Breast epithelium (tissue), 4 donors: ENCODE measurements at regions not wholly inside any gene's neighbourhood (a gene's known extent, or its start where the extent isn't known, plus 50 kb on each side); places are given as distances from the start of the nearest gene placed in this dataset.
"Not testable (repeated sequence)": the region's sequence is repeated elsewhere in the genome, so short reads cannot be mapped to it uniquely, and the experiment has no call there.

Experiments used
- DNase-seq, 2 donors: peaks; one replicate each; pipeline ENCODE4 v3.0.0-alpha.2; 2019; ENCODE audit warnings: low spot score in 2 of 2
- H3K27ac ChIP-seq, 2 donors: fragments of 200-600 bp; sonication (generic) in 1 of 2; one replicate each; pipeline ENCODE4 v1.5.1; 2016 to 2019; ENCODE audit warnings: mild to moderate bottlenecking in 1 of 2
- H3K27me3 ChIP-seq, 2 donors: fragments of 200-600 bp; sonication (generic) in 1 of 2; one replicate each; pipeline versions ENCODE4 v1.5.1 to v1.6.0; 2017 to 2019; ENCODE audit warnings: control low read depth in 1 of 2, mild to moderate bottlenecking in 1 of 2
- H3K36me3 ChIP-seq: fragments of 200-600 bp; one replicate; pipeline ENCODE4 v1.5.1; 2019
- H3K4me1 ChIP-seq, 2 donors: fragments of 200-600 bp; sonication (generic); one replicate each; pipeline ENCODE4 v1.5.1; 2016 to 2019; ENCODE audit warnings: control low read depth in 1 of 2
- H3K4me3 ChIP-seq, 3 donors: fragments of 200-600 bp; sonication (generic); 1 replicate in 2 of 3; 2 replicates in 1 of 3; pipeline ENCODE4 v1.5.1; 2016 to 2019; ENCODE audit warnings: mild to moderate bottlenecking in 3 of 3, moderate library complexity in 2 of 3
- H3K9me3 ChIP-seq, 2 donors: fragments of 200-600 bp; sonication (generic) in 1 of 2; one replicate each; pipeline ENCODE4 v1.5.1; 2016 to 2019; ENCODE audit warnings: control low read depth in 1 of 2
- intact Hi-C: fragments of 100-400 bp; cut with DNase I; formaldehyde crosslinking; loops from one replicate; pipeline ENCODE4 v1.15.1; 2023; ENCODE audit warnings: low total_unique reads

DNA sequence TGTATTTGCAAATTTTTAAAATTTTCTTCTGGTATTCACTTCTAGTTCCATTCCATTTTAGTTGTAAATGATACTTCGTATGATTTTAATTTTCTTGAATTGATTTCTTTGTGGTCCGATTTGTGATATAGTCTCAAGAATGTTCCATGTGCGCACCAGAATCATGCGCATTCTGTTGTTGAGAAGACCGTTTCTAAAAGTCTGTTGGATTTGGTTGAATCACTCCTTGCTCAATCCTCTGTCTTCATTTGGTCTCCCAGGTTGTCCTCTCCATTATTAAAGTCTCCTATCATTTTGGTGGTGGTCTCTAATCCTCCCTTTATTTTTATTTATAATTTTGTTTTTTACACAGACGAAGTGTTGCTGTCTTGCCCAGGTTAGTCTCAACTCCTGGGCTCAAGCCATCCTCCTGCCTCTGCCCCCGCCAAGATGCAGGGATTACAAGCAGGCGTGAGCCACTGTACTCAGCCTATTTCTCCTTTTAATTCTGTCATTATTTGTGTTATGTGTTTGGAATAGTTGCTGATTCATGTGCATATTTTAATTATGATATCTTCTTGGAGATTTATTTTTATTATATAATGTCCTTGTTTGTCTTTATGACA, 1490.8 kb downstream of the FOXD4L5 start:
- H3K27ac ChIP-seq, H3K4me1 ChIP-seq, DNase-seq, H3K27me3 ChIP-seq, H3K4me3 ChIP-seq, H3K36me3 ChIP-seq, intact Hi-C loops: not testable (repeated sequence)
- peaks cover 0 to 12% of the 10 kb centered on the region in 2 donors for H3K9me3 ChIP-seq

DNA sequence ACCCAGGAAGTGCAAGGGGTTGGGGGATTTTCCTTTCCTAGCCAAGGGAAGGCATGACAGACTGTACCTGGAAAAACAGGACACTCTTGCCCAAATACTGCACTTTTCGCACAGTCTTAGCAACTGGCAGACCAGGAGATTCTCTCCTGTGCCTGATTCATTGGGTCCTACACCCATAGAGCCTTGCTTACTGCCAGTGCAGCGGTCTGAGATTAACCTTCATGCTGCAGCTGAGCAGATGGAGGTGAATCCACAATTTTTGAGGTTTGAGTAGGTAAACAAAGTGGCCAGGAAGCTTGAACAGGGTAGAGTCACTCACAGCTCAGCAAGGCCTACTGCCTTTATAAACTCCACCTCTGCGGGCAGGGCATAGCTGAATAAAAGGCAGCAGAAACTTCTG, 1497.6 kb downstream of the FOXD4L5 start:
- H3K4me3 ChIP-seq, H3K27ac ChIP-seq, DNase-seq: not testable (repeated sequence)

DNA sequence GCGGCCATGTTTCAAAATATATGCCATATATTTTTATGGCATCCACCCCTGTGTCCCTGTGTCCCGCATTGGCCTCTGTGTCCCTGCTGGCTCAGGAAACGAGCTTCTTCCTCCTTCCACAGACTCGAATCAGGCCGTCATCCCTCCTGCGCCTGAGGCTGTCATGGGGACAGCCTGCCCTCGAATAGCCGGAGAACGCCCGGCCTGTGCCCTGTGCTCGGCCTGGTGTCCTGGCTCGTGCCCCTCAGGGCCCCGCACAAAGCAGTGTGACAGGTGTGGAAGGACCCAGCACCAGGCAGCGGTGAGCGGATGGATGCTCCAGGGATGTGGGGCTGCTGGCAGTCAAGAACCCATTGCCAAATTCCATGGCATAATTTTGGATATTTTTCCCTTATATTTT, 1500.0 kb downstream of the FOXD4L5 start:
- H3K27ac ChIP-seq, H3K36me3 ChIP-seq, H3K27me3 ChIP-seq, DNase-seq, intact Hi-C loops, H3K4me3 ChIP-seq, H3K4me1 ChIP-seq: not testable (repeated sequence)
- peaks cover 11 to 18% of the 10 kb centered on the region in 2 donors for H3K9me3 ChIP-seq

More for the DNA sequence above, 1497.6 kb downstream of the FOXD4L5 start:
- H3K4me1 ChIP-seq, intact Hi-C loops, H3K36me3 ChIP-seq, H3K27me3 ChIP-seq: not testable (repeated sequence)
- H3K9me3 ChIP-seq, result peaks cover 3 to 21% of the 10 kb centered on the region in 2 donors

DNA sequence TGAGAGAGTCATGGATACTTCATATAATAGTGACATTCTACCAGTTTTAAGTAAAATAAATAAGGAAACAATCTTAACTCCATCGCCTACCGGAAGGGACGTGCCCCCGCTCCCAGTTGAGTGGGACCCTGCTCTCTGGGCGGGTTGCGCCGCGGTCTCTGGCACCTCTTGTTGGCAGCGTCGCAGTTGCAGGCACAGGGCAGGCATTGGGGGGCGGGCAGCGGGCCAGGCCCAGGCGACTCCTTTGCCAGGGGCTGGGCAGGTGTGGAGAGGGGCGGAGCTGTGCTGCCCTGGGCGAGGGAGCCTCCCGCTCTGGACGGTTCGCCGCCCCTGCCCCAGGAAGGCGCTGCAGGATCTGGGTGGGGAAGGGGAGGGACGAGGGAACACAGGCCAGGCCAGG, 1500.6 kb downstream of the FOXD4L5 start:
- H3K27me3 ChIP-seq, H3K4me3 ChIP-seq, intact Hi-C loops, H3K36me3 ChIP-seq, DNase-seq, H3K27ac ChIP-seq, H3K4me1 ChIP-seq: not testable (repeated sequence)
- peaks cover 11 to 18% of the 10 kb centered on the region in 2 donors for H3K9me3 ChIP-seq

DNA sequence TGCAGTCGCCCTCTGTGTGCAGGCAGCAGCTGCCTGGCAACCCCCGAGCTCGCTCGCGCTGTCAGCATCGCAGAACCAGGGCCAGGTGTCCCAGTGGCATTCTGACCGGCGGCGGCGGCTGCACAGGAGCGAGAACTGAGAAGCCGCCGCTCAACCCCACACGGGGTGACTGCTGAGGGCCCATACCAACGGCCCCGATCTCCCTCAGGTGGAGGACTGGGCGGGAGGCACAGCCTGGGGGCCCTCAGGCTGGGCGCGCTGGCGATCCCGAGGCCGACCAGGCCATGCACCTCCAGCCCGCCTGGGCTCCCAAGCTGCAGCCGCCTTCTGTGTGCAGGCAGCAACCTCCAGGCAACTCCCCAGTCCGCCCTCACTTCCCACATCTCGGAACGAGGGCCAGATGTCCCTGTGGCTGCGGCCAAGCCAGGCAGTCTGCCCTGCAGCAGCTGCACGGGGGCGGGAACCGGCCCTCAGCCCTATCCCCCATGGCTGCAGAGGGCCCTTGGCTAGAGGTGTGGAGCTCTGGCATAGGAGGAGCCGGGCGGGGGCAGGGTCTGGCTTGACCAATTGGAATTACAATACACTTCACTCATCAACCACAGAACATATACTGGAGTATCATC, 1503.1 kb downstream of the FOXD4L5 start:
- DNase-seq, H3K4me1 ChIP-seq, H3K27ac ChIP-seq, H3K36me3 ChIP-seq, intact Hi-C loops, H3K27me3 ChIP-seq: not testable (repeated sequence)
- H3K4me3 ChIP-seq, result peak overlapping the region in 1 of 3 donors; percentile 25
- H3K9me3 ChIP-seq, result peaks cover 7 to 11% of the 10 kb centered on the region in 2 donors

DNA sequence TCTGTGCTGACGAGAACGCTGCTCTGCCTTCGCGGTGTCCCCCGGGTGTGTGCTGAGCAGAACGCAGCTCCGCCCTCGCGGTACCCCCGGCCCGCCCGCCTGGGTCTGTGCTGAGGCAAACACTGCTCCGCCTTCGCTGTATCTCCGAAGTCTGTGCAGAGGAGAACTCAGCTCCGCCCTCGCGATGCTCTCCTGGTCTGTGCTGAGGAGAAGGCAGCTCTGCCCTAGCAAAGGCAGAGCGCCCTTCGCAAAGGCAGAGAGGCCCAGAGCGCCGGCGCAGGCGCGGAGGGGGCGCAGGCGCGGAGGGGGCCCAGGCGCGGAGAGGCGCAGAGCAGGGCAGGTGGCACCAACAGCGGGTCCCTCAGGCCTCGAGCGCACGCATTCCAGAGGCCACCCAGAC, 1503.6 kb downstream of the FOXD4L5 start:
- peak overlapping the region in 1 of 3 donors; percentile 25 for H3K4me3 ChIP-seq
- H3K27ac ChIP-seq, H3K36me3 ChIP-seq, DNase-seq, H3K27me3 ChIP-seq, H3K4me1 ChIP-seq, intact Hi-C loops: not testable (repeated sequence)
- H3K9me3 ChIP-seq, result peaks cover 7 to 11% of the 10 kb centered on the region in 2 donors

DNA sequence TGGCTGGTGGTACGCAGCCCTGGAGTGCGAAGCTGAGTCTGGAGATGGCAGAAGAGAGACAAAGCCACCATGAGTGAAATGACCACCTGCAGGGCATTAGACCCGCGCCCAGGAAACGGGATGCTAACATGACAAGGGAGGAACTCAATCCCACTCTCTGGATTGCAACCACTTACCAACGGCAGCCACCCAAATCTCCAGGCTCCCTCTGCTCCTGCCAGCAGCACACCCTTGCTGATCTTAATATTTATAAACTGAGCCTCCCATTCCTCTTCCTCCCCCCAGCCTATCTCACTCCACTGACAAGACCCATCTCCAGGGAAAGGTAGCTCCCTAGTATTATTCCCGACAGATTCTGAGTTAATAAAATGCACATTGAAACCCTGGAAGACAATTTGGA, 1508.8 kb downstream of the FOXD4L5 start:
- H3K36me3 ChIP-seq, H3K9me3 ChIP-seq, intact Hi-C loops, H3K4me3 ChIP-seq, DNase-seq, H3K27ac ChIP-seq, H3K4me1 ChIP-seq, H3K27me3 ChIP-seq: not testable (repeated sequence)

DNA sequence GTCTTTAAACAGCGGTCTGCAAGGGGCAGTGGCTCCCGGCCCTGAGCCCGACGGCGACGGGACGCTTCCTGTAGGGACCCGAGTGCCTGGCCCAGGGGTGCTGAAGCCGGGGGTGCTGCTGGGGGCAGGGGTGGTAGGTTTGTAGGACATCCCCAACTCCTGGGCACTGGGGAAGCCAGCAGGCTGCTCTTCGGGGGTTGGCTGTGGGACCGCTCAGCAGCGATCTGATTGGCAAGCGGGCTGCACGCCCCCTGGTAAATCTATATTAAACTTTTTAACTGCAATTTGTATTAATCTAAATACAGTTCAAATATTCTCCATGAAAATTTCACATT, 1510.0 kb downstream of the FOXD4L5 start:
- DNase-seq, H3K36me3 ChIP-seq, H3K4me1 ChIP-seq, H3K9me3 ChIP-seq, H3K27me3 ChIP-seq, H3K27ac ChIP-seq, H3K4me3 ChIP-seq, intact Hi-C loops: not testable (repeated sequence)

DNA sequence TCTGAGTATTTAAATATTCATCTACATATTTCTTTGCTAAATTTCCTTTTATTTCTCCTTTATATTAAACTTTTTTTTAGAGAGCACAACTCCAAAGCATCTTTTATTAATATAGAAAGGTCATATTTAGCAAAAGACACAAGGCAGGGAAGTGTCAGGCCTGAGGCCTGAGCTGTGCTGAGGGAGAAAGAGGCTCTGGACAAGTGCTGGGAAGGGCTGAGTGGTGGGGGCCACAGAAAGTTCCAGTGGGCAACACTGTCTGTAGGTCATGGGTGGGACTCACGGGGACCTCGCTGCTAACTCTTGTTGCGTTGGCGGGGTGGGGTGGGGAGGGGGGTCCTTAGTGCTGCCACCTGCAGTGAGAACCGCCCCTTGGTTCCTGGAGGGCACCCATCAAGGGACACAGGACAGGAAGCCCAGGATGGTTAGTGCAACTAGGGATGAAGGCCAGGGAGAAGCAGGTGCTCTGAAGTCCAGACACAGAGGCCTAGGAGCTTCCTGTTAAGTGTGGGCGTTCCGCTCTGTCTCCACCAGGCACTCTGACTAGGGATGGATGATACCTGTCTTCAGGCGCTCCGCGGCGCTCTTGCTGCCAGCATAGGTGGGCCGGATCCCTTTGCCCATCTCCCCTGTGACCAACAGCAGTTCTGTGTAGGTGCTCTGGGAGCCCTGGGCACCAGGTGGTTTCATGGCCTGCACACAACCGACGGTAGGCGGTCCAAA, 1510.5 kb downstream of the FOXD4L5 start:
- H3K4me3 ChIP-seq, H3K27ac ChIP-seq, DNase-seq, H3K9me3 ChIP-seq, intact Hi-C loops, H3K4me1 ChIP-seq, H3K27me3 ChIP-seq, H3K36me3 ChIP-seq: not testable (repeated sequence)

DNA sequence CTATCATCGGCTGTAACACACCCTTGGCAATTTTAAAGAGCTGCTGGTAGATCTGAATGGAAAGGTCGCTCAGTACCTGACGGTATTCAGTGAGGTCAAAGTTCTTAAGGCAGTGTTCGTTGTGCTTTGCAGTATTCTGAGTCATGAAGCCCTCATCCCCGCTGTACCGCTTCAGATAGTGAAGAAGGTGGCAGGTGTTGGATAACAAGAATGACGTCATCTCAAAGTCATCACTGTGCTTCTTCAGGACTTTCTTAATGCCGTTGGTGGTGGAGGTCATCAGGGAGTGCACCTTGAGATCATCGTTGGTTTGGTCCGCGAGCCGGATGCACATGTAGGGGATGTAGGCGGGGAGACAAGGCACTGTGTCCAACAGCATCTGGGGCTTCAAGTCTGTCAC, 1522.8 kb downstream of the FOXD4L5 start:
- H3K36me3 ChIP-seq, intact Hi-C loops, H3K27me3 ChIP-seq, H3K4me1 ChIP-seq, DNase-seq, H3K27ac ChIP-seq, H3K9me3 ChIP-seq, H3K4me3 ChIP-seq: not testable (repeated sequence)

DNA sequence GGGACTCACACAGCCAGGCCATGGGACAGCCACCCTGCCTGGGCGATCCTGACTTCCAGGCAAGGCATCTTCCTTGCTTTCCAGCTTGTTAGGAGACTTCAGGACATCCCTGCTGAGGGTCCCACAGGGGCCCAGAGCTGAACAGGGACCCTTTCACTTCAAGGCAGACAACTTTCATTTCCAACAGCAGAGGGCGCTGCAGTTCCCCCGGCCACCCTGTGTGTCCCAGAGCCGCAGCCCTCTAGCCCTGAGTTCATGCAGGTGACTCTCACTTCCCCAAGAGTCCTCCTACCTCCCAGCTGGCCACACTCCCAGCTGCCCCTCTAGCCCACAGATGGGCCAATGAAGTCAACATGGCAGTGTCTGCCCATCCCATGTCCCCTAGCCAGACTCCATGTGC, 1556.0 kb downstream of the FOXD4L5 start:
- H3K4me1 ChIP-seq, H3K4me3 ChIP-seq, H3K27ac ChIP-seq, intact Hi-C loops, H3K36me3 ChIP-seq, H3K27me3 ChIP-seq, H3K9me3 ChIP-seq, DNase-seq: not testable (repeated sequence)
